GM18519 (cell line): ENCODE measurements at regions not wholly inside any gene's neighbourhood (a gene's known extent, or its start where the extent isn't known, plus 50 kb on each side); places are given as distances from the start of the nearest gene placed in this dataset.

Experiments
- ATAC-seq: cut with Tn5 transposase; IDR thresholded peaks from one replicate; pipeline ENCODE4 v1.9.1; 2021; ENCODE audit warnings: mild to moderate bottlenecking, moderate library complexity; ENCODE audit not compliant: unreplicated experiment, low FRiP score

DNA sequence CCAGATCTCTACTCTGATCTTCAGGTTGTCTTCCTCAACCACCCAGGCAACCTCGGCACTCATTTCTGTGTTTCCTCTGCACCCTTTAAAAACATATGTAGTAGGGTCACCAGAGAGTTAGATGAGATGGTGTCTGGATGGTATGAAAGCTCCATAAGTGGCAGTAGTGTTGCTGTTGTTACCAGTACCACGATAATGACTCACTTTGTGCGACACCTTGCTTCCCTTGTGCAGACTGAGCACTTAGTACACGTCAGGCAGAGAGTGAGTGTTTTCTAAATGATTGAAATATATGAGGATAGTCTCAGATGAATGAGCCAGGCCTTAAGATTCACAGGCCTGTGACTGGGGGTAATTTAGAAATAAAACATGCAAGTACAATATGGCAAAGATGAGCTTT lies 188.7 kb downstream of the MAF start:
- ATAC-seq: no peak

DNA sequence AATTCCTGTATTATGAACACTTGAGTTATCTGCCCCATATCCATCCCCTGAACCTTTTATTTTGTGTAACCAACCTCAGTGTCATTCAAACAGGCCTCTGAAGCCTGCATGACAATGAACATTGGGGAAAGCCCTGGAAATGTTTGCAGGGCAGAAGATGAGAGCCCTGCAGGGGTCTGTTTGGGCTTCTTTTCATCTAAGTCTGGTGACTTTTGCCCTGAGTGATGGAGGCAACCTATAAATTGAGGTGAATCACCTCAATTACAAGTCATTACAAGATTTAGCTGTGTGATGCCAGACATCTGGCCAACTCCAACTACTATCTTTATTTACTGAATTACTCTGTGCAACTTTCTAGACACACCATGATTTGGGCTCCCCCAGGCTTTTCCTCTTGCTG lies 189.2 kb downstream of the MAF start:
- no peak for ATAC-seq

GRCh38 chr16:79409978-79410377 lies 190.6 kb downstream of the MAF start:
- no peak for ATAC-seq

DNA sequence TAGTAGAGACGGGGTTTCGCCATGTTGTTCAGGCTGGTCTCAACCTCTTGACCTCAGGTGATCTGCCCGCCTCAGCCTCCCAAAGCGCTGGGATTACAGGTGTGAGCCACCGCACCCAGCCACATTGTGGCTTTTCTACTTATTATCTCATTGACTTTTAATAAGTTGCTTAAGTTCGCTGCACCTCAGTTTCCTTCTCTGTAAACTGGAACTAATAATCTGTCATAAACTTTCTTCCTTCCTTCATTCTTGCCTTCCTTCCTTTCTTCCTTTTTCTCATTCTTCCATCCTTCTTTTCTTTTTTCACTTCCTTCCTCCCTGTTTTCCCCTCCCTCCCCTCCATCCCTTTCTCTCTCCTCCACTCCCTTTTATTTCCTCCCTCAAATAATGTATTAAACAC lies 192.2 kb downstream of the MAF start:
- ATAC-seq: no peak

- no peak for ATAC-seq
Observed at GRCh38 chr16:79407461-79408135, 192.9 kb downstream of the MAF start.

DNA sequence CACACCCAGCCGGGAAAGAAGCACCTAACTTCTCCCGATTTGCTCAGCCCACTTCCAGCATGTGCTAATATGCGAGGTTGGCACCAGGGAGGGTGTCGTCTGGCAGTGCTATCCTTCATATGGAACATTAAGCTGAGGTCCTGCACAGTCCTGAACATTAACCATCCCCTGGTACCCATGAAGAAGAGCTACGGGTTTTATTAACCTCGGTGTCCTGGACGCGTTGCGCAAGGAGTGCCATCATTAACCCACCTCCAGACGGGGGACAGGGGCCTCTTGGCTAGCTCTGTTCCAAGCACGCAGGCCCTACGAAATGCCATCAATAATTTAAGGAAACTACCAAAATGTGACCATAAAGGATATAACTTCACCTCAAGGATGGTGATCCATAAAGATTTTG lies 193.5 kb downstream of the MAF start:
- no peak for ATAC-seq

- ATAC-seq: no peak
Observed at GRCh38 chr16:79404571-79404970, 196.0 kb downstream of the MAF start.

DNA sequence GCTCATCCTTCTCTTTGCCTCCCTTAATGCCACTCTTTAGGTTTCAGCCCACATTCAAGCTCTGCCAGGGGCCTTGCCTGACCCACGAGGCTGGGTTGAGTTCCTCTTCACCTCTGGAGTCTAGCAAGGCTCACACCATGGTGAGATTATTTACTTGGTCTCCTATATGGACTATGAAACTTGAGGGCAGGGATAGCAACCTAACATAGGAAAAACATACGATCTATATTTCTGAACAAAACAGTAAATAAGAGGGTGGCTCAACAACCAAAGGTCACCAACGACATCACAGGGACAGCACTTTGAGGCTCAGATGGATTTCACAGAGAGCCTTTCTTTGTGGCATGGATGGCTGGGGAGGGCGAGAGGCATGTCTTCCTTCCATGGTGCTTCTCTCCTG lies 197.0 kb downstream of the MAF start:
- ATAC-seq: no peak

- ATAC-seq: no peak
Observed at GRCh38 chr16:79402920-79403319, 197.6 kb downstream of the MAF start.

DNA sequence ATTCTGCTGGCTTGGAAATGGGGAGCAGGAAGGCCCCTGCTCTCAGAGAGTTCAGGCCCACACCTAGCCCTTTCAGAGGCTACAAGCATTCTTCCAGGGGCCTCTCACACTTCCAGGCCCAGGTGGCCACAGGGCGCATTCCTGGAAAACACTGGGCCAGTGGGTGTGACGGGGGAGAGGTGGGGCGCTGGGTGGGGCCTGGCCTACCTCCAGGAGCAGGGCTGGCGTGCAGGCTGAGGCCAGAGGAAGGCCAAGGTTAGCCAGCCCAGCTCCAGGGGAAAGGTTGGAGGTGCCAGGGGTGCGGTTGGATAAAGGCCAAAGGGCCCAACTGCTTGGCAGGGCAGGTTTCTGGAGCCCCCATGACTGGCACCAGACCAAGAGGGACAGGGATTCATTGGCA lies 198.2 kb downstream of the MAF start:
- no peak for ATAC-seq

- ATAC-seq: no peak
Observed at GRCh38 chr16:79401782-79402181, 198.8 kb downstream of the MAF start.

DNA sequence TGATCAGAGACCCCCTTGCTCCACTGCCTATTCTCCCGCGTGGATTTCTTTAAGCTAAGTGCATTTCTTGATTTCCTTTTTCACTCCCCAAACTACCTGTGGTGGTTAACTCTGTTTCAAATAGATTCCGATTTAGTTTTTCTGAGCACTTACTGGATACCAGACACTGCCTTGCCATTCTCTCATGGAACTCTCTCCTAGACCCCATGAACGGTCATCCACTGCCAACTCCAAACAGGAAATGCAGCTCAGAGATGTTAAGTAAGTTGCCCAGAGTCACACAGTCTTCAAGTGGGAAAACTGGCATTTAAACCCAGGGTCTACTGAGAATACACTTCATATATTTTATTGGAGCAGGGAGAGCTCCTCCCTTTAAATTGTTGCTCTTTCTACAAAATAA lies 199.4 kb downstream of the MAF start:
- no peak for ATAC-seq

GRCh38 chr16:79400462-79401149 lies 199.9 kb downstream of the MAF start:
- ATAC-seq: no peak

GRCh38 chr16:79395591-79395990 lies 204.9 kb downstream of the MAF start:
- no peak for ATAC-seq

- ATAC-seq: no peak
Observed at GRCh38 chr16:79394206-79394605, 206.3 kb downstream of the MAF start.

DNA sequence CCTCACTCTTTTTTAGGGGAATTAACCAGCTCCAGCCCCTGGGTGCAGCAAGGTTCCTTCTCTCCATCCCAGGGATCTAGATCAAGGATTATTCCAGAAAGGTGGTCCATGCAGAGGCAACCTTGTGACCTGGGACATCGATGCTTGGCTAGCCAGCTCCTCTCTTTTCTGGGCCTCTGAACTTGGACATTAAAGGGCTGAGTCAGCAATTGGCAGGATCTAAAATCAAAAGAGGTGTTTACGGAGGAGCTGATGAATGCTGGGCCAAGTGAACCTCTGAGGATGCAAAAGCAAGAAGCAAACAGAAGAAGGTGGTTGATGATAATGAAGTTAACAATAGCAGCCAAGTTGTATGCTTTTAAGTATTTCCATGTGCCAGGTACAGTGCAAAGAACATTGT lies 207.0 kb downstream of the MAF start:
- ATAC-seq: no peak

GRCh38 chr16:79393127-79393526 lies 207.4 kb downstream of the MAF start:
- ATAC-seq: no peak

DNA sequence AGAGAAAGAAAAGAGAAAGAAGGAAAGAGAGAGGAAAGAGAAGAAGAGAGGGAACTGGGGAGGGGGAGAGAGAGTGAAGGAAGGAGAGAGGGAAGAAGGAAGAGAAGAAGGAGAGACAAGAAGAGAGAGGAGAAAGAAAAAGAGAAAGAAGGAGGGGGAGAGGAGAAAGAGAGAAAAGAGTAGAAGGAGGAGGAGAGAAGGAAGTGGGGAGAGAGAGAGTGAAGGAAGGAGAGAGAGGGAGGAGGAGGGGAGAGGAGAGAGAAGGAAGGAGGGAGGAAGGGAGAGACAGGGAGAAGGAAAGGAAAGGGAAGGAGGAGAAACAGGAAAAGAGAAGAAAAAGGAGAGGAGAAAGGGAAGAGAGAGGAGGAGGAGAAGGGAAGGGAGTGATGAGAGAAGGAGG lies 208.5 kb downstream of the MAF start:
- no peak for ATAC-seq

DNA sequence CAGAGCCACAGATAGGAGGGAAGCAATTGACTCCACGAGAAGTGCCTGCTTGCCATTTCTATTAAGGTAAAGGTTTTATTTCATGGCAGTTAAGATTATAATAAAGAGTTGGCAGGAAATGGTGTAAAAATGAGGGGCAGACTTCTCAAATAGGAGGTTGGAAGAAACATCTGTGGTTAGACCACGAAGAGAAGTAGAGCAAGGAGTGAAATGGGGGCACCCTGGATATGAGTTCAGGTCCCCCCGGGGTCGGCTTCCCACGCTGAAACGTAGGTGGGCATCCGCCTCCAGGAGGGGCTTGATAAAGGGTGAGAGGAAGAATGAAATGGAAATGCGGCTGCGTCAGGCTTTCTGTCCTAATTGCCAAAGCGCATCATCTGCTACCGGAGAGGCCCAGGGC lies 209.1 kb downstream of the MAF start:
- no peak for ATAC-seq

DNA sequence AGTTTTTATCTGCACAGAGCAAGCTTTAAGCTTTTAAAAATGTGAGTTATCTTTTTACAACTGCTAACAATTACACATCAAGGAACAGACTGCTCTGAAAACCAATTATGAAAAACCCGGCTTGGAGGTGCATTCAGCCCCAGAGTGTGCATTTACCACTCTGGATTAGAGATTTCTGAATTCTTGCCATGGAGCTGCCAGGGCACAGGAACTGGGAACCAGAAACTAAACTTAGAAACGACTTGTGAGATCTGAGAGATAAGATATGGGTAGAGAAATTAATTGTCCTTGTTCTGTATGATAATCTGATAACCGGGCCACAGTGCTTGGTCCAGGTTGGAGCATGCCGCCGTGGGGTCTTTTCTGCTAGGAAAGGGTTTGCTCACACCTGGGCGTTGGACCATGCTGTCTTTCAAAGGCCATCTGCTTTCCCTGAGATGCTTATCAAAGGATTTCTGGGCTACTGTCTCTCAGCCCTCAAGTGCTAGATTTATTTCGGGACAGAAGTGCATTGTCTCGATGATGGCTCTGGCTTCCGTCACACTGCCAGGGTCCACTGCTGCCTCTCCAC lies 210.0 kb downstream of the MAF start:
- no peak for ATAC-seq

DNA sequence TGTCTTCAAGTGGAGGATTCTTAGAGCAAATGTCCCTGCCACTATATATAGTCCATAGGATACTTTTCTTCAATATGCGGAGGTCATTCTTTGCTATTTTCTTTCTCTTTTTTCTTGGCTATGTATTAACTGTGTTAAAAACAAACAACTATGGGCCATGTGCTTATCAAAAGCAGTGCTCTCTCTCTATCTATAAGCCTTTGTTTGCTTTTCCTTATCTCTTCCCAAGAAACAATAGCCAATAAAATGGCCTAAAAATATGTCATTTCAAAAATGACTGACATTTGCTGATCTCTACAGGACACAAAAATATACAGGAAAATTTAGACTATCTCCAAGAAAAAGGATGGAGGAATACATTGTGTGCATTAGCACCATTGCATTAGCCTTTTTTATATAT lies 212.1 kb downstream of the MAF start:
- no peak for ATAC-seq

GRCh38 chr16:79386299-79386698 lies 214.2 kb downstream of the MAF start:
- no peak for ATAC-seq
